ENCODE measurements at regions not wholly inside any gene's neighbourhood (a gene's known extent, or its start where the extent isn't known, plus 50 kb on each side); places are given as distances from the start of the nearest gene placed in this dataset.
A peak's percentile ranks its signal among the peaks of the same experiment; 100 is the strongest.
"Not testable (repeated sequence)": the region's sequence is repeated elsewhere in the genome, so short reads cannot be mapped to it uniquely, and the experiment has no call there.

- no peak for DNase-seq
Observed at GRCh38 chr6:30832864-30833263, 51.5 kb upstream of the DDR1 start.

- DNase-seq = no peak
Observed at GRCh38 chr6:30830438-30830837, 53.9 kb upstream of the DDR1 start.

DNA sequence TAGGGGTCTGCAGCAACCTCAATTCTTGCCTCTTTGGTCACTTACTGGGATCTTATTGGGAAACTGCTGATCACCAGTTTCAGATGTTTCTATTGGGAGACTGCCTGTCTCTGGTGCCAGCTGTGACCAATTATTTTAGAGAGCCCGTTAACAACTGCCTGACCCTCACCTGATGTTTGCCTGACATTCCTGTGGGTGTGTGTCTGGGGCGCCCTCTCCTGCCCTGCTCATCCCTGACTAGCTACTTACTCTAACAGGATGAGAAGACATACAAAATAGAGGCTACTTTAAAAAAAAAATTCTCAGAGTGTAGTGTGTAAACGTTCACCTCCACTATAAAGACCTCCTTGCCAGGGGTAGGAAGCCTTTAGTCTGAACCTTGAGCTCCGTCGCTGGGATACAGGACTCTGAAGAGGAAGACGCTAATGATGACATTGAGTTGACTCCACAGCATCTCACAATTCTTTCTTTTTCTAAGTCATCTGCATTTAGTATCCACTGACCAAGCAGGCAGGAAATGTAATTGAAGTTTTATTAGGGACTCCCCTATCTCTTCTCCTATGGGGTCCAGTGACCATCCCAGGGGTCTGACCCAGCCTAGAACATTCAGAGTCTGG is 54.6 kb upstream of the DDR1 start:
- no peak for DNase-seq

DNA sequence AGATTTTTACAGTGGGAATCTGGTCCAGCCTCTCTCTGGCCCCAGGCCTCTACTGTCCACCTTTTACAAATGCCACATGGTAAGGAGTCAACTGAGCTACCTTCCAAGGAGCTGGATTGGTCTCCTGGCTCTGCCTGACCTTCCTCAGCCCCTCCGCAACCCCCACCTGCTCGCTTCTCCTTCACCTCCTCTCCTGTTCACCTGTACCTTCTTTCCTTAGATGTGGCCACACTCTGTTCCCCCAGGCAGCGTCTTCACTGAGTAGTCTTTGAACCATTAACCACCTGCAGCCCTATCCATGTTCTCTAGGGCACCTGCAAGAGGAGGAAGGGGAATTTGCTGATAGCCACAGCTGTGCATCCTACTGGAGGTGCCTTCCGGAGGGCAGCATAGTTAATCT is 55.3 kb upstream of the DDR1 start:
- DNase-seq = no peak

GRCh38 chr6:30828027-30828962 is 56.0 kb upstream of the DDR1 start:
- DNase-seq = peak; percentile 50 to 83

DNA sequence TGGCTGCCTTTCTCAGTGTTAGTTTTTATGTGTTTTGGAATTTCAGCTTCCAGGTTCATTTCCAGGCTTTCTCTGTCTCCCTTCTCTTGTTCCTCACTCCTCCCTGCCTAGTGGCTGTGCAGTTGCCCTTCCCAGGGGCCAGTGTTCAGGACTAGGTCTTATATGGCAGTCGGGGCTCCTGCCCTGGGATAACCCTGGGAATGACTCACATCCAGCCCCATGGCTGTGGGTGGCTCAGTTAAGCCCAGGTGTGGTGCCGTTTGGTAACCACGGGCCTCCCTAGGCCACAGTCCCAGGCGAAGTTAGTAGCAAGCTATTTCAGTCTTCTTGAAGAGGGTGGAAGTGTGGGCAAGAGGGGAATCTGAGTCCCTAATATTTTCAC is 57.4 kb upstream of the DDR1 start:
- DNase-seq = no peak

DNA sequence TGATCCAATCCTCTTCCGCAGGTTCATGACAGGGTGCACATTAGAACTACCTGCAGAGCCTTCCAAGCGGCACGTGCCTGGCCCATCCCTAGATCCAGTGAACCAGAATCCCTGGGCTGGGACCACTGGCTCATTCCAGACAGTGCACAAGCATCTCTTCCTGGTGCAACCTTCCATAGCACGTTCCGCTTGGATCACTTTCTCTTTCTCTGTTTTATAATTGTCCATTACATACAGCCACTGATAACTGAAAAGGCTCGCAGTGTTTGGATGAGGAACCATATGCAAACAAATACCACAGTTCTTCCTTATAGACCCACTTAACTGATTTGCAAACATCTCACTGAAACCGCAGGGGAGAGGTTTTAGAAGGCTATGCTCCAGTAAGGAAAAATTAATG is 59.6 kb upstream of the DDR1 start:
- DNase-seq = peak; percentile 65 to 80

- DNase-seq = no peak
Observed at GRCh38 chr6:30823534-30823865, 60.8 kb upstream of the DDR1 start.

DNA sequence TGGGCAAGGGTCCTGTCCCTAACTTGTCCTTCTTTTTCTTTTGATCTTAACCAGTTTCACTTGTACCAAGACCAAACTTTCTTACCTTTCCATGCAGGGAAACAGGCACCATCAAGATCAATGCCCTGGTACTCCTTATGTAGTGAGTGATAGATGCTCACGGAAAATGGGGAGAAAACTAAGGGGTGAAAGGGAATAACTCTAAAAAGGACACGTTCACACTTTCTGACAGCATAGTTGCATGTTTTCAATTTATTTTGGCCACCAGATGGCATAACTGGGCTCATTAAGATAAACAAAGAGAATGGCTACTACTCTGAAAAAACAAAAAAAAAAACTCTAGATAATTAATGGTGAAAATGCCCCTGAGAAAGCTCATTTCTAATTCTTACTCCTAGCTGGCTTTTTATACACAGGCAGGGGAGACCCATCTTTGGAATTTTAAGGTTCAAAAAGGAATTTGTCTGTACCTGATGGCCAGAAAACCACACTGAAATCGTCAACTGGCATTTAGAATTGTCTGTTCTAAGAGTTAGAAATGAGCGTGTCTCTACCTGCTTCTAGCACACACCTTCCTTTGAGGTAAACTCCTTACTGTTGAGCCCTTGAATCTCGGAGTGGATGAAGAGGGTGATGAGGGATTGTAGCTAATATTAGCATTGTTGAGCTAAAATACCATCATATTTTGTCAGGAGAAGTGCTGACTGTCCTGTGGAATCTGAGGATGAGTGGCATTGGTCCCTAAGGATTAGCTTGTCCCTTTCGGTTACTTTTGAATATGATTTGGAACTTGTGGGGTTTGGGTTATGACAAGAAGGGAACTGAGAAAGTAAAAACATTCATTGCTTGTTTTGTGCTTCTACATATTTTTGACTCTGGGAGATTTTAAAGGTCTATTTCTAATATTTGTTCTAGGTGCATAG is 62.2 kb upstream of the DDR1 start:
- DNase-seq = peak in 1 of 2 experiments; percentile 63

DNA sequence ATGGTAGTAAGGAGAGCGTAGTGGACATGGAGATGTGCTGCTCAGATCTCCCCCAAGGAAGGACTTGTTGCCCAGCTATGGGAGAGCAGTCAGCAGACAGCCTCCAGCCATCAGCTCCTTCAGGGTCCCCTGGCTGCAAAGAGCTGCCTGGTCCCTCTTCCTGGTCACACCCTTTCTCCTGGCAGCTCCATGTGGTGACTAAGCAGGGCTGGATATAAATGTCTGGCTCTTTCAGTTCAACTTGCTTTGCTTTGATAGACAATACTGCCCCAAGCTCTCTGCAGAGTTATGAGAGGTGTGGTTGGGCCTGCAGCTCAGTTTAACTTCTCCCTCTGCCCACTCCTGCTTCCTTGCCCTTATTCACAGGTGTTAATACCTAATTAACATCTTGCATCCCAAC is 64.1 kb upstream of the DDR1 start:
- DNase-seq = no peak

DNA sequence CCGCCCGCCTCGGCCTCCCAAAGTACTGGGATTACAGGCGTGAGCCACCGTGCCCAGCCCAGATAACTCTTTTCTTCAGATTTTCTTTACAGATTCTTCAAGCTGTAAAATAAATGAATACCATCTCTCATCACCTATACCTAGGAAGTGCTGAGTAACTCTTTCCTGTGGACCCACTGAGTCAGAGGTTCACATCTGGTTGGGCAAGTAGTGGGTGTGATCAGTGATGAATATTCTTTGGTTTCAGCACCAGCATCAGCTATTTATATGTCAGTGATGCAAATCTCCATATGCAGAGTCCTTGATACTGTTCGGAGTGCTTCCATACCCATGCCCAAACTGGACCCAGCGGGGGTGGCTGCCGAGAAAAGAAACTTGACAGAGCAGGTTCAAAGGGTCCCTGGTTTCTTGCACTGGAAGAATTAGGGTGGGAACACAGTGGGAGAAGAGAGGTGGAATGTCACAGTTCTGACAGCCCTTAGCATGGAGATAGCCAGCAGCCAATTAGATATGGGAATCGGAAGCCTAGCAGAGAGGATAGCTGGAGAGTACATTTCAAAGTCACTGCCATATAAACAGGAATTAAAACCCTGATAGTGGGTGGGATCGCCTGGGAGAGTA is 64.9 kb upstream of the DDR1 start:
- DNase-seq = no peak

DNA sequence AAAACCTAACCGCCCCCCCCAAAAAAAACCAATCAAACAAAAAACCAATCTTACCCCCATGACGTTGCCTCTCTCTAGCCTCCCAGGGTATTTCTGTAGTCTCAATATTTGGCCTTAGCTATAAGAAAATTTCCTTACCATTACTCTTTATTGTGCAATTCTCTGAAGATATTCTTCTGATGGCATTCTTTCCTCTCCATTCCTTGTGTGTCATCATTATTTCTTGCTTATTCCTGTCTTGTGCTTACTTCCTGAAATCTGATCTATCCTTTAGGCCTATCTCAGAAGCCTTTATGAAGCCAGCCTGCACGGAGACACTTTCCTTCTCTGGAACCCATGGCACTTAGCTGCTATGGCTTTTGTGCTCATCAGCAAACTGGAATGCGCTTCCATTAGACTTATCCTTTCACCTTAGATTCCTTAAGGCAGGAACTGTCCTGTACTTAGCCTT is 65.9 kb upstream of the DDR1 start:
- DNase-seq = no peak

GRCh38 chr6:30816791-30817739 is 67.3 kb upstream of the DDR1 start:
- no peak for DNase-seq

GRCh38 chr6:30816296-30816695 is 68.0 kb upstream of the DDR1 start:
- not testable (repeated sequence) for DNase-seq

DNA sequence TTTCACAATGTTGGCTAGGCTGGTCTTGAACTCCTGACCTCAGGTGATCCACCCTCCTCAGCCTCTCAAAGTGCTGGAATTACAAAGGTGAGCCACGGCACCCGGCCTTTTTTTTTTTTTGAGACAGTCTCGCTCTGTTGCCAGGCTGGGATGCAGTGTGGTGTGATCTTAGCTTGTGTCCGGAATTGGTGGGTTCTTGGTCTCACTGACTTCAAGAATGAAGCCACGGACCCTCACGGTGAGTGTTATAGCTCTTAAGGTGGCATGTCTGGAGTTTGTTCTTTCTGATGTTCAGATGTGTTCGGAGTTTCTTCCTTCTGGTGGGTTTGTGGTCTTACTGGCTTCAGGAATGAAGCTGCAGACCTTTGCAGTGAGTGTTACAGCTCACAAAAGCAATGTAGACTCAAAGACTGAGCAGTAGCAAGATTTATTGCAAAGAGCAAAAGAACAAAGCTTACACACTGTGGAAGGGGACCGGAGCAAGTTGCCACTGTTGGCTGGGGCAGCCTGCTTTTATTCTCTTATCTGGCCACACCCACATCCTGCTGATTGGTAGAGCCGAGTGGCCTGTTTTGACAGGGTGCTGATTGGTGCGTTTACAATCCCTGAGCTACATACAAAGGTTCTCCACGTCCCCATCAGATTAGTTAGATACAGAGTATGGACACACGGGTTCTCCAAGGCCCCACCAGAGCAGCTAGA is 69.1 kb upstream of the DDR1 start:
- peak in 1 of 2 experiments; percentile 15 for DNase-seq

- DNase-seq = no peak
Observed at GRCh38 chr6:30814146-30815040, 69.9 kb upstream of the DDR1 start.

DNA sequence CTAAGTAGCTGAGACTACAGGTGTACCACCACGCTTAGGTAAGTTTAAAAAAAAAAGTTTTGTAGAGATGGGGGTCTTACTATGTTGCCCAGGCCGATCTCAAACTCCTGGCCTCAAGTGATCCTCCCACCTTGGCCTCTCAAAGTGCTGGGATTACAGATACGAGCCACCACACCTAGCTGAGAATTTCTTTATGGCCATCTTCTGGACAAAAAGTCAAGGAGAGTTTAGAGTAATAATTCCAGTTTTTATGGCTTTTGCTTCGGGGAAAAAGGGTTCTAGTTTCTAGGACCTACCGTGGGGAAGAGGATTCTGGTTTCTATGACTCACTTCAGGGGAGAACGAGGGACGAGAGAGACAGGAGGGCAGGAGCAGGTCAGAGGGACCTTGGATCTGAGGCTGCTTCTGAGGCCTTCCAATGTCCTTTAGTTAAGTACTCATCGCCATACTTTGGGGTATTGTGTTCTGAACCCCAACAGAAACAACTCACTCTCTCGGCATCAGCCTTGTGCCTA is 69.3 kb upstream of the IER3 start:
- DNase-seq = no peak

DNA sequence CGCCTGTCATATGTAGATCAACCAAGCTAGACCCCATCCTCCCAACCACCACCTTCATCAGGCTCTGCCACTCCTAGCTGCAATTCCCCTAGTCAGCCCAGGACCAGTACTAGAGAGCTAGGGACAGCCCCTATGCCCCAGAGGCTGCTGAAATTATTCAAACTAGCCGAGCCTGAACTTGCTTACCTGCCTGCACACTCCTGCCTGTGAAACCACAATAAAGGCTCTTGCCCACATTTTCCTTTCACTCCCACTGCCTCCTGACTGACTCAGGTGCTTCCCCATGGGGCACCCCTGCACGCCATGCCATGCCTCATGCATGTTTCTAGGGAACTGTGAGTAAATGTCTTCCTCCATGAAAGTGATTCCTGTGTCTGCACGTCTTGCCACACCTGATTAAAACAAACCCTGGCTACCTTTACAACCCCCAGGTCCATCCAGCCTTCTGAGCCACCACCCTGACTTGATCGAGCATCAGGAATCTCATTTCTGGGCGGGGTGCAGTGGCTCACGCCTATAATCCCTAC is 66.5 kb upstream of the IER3 start:
- peak; percentile 76 to 87 for DNase-seq

- not testable (repeated sequence) for DNase-seq
Observed at GRCh38 chr6:30807566-30807965, 63.2 kb upstream of the IER3 start.
